ENCODE measurements at regions not wholly inside any gene's neighbourhood (a gene's known extent, or its start where the extent isn't known, plus 50 kb on each side); places are given as distances from the start of the nearest gene placed in this dataset.
A peak's percentile ranks its signal among the peaks of the same experiment; 100 is the strongest.

DNA sequence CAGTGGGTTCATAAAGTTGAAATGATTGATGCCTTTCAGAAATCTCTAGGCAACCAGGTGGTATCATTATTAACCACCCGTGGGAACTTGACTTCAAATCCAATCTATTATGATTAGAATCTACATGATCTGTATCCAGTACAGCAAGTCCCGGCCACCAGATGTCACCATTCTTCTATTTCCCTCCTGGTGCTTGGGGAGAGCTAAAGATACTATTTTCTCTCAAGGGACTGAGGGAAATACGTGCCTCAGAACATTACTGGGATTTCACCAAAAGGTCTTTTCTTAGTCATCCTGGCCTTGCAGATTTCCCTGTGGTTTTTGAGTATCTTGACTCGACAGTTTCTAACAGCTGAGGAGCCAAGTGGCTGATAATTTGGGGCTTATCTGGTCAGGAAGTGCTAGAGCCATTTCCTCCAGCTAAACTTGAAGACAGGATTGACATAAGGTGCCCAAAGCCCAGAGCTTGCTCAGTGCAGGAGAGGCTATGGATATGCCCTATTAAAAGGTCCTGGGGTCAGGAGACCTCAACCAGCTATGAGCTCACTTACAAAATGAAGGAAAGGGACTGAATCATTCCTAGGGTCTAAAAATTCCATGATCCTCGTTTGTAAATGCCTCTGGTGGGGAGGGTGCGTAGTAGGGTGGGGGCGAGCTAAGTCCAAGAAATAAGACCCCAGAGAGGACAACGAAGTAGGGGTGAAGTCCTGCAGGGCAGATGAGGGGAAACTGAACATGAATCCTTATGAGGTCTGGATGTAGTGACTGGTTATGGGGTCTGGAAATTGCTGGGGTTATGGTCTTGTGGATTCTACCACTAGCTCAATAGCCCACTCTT is 135.4 kb upstream of the MGAT5 start:
- DNase-seq (peak; percentile 76), ATAC-seq (peak; percentile 70)
- peaks cover 27% of the 10 kb centered on the region for H3K4me1 ChIP-seq
- no peaks in the 10 kb centered on the region for H3K9me3 ChIP-seq
- no peaks in the 10 kb centered on the region for H3K27me3 ChIP-seq
- no peaks in the 10 kb centered on the region for H3K36me3 ChIP-seq
- intact Hi-C loops (cut with DNase I): loop anchor here (10.0 kb wide), 1 partner anchor 286 kb away; no protein-coding TSS in a partner anchor
- peak overlapping the region; percentile 86 for H3K27ac ChIP-seq
- H3K4me3 ChIP-seq: no peak overlapping the region
- peak; percentile 82 for TF ChIP-seq CTCF (IDR thresholded peaks at IDR 0.05)

DNA sequence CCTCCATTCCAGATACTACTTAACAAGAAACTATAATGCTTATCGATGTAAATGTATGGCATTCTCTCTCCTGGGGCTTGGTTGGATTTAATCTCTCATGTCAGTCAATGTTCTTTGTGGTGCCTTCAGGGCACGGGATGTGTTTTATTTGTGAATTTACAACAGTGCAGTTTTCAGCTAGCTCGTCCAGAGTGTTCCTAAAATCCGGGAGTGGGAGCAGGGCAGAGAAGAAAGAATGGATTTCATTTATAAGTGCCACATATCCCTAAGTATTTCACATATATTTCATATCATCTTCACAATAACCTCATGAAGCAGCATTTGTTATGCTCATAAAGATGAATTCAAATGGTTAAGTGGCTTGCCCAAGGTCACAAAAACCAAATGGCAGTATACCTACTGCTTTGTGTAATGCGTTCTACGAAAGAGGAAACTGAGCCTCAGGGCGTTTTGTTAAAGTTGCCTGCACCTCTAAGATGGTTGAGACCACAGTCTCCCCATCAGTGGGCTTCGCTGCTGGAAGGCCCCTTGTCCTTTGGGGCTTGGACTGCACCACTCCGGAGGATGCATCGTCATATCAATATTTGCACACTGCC is 134.7 kb upstream of the MGAT5 start:
- TF ChIP-seq CTCF (IDR thresholded peaks at IDR 0.05): no peak
- H3K36me3 ChIP-seq: no peaks in the 10 kb centered on the region
- H3K4me3 ChIP-seq: peak overlapping the region; percentile 98
- H3K27ac ChIP-seq: peak overlapping the region; percentile 86
- H3K27me3 ChIP-seq: no peaks in the 10 kb centered on the region
- ATAC-seq: no peak
- H3K4me1 ChIP-seq: peaks cover 34% of the 10 kb centered on the region
- no peak for DNase-seq
- H3K9me3 ChIP-seq: no peaks in the 10 kb centered on the region
- intact Hi-C loops (cut with DNase I): loop anchor here (10.0 kb wide), 1 partner anchor 286 kb away; no protein-coding TSS in a partner anchor

DNA sequence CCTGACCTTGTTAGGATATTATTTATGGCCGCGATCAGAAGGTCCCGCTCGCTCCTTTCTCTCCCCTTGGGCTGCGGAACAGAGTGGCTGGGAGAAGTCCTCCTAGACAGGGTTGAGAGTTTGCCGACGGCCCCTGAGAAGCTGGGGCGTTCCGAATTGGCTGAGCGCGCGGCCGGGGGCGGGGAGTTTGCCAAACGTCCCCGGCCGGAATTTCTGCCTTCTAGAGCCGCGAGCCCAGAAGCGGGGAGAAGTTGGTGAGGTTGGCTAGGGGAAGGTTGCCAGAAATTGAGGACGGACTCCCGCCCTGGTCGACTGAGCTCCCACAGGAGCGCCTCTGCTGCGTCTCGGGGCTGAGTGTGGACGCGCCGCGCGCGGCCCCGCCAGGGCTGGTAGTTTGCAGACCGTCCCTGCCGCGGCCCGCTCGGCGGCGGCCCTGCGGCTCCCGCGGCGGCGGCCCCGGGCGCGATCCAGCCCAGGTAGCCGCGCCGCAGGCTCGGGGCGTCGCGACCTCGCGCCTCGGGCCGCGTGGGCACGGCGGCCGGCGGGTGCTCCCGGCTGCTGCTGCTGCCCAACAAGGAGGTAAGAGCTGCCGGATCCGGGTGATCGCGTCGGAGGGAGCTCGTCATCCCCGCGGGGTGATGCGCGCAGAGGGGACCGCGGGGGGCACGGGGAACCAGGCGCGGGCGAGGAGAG is 134.0 kb upstream of the MGAT5 start:
- Histone ChIP-seq H3K4me3 (peak overlapping the region; percentile 98), H3K4me1 (peaks cover 38% of the 10 kb centered on the region), H3K9me3 (no peaks in the 10 kb centered on the region), H3K27me3 (no peaks in the 10 kb centered on the region), H3K27ac (peak overlapping the region; percentile 86), H3K36me3 (no peaks in the 10 kb centered on the region)
- DNase-seq (peak; percentile 95), ATAC-seq (peak; percentile 87)
- intact Hi-C loops (cut with DNase I): loop anchor here (10.0 kb wide), 2 partner anchors 75 to 285 kb away; no protein-coding TSS in a partner anchor
- TF ChIP-seq CTCF (IDR thresholded peaks at IDR 0.05): no peak

DNA sequence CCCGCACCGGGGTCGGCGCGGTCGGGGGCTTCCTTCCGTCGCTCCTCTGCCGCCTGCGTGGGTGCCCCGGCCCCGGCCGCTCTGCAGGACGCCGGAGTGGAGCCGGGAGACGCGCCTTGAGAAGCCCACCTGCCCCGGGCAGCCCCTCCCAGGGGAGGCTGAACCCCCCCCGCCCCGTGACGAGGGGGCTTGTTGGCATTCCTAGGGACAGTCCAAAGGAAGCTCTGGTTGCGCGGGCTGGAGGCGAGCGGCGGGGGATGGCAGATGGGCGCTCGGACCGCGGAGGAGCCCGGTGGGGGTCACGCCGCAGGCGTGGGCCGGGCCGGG is 133.5 kb upstream of the MGAT5 start:
- Histone ChIP-seq H3K4me1 (peaks cover 38% of the 10 kb centered on the region), H3K9me3 (no peaks in the 10 kb centered on the region), H3K36me3 (no peaks in the 10 kb centered on the region), H3K27ac (peak overlapping the region; percentile 86), H3K27me3 (no peaks in the 10 kb centered on the region), H3K4me3 (peak overlapping the region; percentile 98)
- TF ChIP-seq CTCF (IDR thresholded peaks at IDR 0.05): no peak
- intact Hi-C loops (cut with DNase I): loop anchor here (10.0 kb wide), 1 partner anchor 74 kb away; no protein-coding TSS in a partner anchor
- DNase-seq (peak; percentile 70), ATAC-seq (no peak)

DNA sequence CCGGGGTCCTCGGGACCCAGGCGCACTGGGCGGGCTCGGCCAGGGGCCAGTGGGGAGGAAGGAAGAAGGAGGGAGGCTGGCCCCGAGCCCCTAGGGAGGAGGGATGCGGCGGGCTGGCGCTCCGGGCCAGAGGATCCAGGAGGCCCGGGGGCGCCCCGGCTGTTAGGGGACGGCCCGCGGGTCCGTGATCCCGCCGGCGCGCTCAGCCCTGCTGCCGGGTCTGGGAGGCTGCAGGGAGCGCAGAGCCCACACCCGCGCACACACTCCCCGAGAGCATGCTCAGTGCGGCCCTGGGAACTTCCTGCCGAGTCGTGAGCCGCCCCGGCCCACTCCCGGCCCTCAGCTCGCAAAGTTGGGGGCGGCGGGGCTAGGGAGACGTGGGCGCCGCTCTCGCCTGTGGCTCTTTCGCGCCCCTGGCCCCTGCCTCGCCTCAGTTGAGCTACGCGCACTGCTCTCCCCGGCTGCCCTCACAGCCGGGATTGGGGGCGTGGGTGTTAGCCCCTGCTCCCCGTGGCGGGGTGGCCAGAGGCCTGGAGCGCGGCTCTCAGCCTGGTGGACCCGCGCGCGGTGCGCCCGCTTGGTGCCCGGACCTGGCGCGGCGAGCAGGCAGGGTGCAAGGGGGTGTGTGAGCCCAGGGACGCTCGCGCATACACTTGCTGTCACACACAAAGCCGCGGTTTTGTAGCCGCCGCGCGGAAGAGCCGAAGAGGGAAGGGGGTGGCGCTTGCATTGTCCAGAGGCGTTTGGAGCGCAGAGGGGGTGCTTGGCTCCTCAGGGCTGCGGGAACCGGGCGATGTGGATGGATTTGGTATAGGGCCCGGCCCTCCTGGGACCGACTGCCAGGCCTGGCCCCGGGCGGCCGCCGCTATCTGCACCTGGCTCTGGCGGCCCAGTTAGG is 132.9 kb upstream of the MGAT5 start:
- Histone ChIP-seq H3K27me3 (no peaks in the 10 kb centered on the region), H3K4me1 (peaks cover 38% of the 10 kb centered on the region), H3K9me3 (no peaks in the 10 kb centered on the region), H3K4me3 (peak overlapping the region; percentile 98), H3K27ac (peak overlapping the region; percentile 86), H3K36me3 (no peaks in the 10 kb centered on the region)
- ATAC-seq: peak; percentile 79
- intact Hi-C loops (cut with DNase I): loop anchor here (10.0 kb wide), 1 partner anchor 74 kb away; no protein-coding TSS in a partner anchor
- TF ChIP-seq CTCF (IDR thresholded peaks at IDR 0.05): no peak
- DNase-seq: peak; percentile 85
